ENCODE measurements at regions not wholly inside any gene's neighbourhood (a gene's known extent, or its start where the extent isn't known, plus 50 kb on each side); places are given as distances from the start of the nearest gene placed in this dataset.

DNA sequence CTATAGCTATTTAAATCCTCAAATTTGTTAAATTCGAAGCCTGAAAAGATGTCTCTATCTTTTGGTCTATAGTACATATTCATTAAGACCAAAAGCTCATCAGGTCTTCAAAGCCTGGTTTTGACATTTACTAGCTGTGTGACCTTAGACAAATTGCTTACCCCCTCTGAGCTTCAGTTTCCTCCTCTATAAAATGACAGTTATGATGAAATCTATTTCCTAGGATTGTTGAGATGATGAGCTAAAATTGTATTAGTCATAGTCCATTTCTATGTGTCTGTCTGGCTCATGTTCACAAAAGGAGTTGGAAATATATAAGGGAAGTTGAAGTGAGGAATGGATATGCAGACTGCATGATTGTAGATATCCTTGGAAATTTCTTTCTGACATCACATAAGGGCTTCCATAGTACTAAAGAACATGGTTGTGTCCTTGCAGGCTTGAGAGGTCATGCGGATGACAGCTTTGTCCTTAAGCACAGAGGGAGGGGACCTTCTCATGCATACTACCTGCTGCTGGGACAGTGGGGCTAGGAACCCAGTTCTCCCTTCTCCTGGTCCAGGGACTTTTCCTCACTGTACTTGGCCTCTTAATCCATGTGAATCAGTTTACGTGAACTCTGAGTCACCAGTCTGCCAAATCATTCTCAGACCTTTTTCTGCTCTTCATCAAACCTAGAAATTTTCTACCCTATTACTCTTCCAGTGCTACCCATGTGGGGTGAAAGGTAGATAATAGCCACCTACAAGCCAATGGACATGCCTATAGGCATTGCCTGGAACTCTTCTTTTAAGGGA is 487.5 kb upstream of the SALL1 start:
- TF ChIP-seq, protein P1, sequence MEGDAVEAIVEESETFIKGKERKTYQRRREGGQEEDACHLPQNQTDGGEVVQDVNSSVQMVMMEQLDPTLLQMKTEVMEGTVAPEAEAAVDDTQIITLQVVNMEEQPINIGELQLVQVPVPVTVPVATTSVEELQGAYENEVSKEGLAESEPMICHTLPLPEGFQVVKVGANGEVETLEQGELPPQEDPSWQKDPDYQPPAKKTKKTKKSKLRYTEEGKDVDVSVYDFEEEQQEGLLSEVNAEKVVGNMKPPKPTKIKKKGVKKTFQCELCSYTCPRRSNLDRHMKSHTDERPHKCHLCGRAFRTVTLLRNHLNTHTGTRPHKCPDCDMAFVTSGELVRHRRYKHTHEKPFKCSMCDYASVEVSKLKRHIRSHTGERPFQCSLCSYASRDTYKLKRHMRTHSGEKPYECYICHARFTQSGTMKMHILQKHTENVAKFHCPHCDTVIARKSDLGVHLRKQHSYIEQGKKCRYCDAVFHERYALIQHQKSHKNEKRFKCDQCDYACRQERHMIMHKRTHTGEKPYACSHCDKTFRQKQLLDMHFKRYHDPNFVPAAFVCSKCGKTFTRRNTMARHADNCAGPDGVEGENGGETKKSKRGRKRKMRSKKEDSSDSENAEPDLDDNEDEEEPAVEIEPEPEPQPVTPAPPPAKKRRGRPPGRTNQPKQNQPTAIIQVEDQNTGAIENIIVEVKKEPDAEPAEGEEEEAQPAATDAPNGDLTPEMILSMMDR (IDR thresholded peaks at IDR 0.05; ENCODE audit: low read depth, low read length): no peak
- DNase-seq (ENCODE audit: low read depth in 2 of 2): no peak
- no peak overlapping the region for H3K4me3 ChIP-seq (replicated peaks in 1 of 2; ENCODE audit: low read depth in 2 of 2, low read length in 2 of 2)

DNA sequence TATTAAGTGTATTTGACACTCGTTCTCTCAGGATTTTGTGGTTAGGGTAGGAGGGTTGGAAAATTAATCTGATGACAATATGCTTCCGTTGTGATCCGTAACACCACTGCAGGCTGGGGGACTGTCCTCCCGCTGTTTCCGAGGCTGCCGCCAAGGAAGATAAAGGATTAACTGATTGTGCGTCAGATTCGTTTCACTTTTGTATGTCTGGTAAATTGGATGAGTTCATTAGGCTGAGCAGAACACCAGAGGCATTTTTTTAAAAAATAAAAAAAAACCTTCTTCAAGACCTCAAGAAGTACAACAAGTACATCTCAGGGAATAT is 486.7 kb upstream of the SALL1 start:
- DNase-seq (ENCODE audit: low read depth in 2 of 2): peak in 1 of 2 donors; percentile 20
- TF ChIP-seq, protein P1 (IDR thresholded peaks at IDR 0.05; ENCODE audit: low read depth, low read length): no peak
- no peak overlapping the region for H3K4me3 ChIP-seq (replicated peaks in 1 of 2; ENCODE audit: low read depth in 2 of 2, low read length in 2 of 2)

DNA sequence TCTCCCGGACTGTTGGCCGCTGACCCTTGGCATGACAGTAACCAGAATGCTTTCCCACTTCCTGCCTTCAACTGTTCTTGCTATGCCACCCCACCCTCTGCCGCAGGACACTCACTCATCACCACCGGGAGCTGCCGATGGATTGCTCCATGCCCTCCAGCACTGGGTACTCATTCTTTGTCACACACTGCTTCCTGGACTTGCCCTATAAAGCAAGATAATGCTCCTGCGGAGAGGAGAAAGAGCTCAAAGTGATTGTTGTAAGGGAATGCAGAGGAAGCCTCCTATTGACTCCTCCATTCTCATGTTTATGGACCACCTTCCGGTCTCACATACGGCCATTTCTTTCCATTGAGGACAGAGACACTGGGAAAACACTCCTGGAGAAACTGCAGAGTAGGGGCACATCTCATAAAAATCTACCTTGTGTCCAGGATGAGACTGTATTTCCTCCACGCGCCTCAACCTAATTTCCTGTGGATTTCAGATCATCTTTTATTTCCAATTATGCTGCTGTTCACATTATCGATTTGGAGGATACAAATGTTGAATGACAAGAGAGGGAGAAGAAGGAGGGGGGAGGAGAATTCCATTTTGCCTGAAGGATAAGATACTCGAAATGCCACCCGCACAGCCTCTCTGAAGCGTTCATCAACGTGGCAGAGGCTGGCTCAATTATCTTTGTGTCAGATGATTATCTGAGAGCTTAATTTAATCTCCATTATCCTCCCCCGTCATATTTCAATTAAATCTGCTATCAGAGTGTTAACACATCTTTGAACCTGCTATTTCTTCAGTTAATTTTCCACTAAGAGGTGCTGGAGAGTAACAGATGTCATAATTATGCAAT is 486.1 kb upstream of the SALL1 start:
- DNase-seq (ENCODE audit: low read depth in 2 of 2): peak in 1 of 2 donors; percentile 20
- H3K4me3 ChIP-seq (replicated peaks in 1 of 2; ENCODE audit: low read depth in 2 of 2, low read length in 2 of 2): no peak overlapping the region
- TF ChIP-seq, protein P1 (IDR thresholded peaks at IDR 0.05; ENCODE audit: low read depth, low read length): no peak

DNA sequence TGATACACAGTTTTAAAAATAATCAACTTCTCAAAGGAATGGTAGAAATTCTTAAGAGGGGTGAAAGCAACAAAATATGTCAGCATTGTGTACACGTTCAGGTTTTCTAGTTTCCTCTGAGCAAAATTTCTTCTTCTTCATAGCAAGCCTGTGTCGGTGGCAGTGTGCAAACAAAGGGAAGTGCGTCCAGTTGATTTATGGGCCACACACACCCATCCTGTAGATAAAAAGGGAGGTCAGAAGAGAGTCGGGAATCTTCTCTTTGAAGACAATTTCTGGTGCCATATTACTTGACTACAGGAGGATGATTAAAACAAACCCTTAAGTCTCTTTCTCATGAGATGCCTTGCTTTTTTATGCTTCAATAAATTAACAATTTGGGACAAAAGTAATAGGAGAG is 484.1 kb upstream of the SALL1 start:
- DNase-seq (ENCODE audit: low read depth in 2 of 2): no peak
- H3K4me3 ChIP-seq (replicated peaks in 1 of 2; ENCODE audit: low read depth in 2 of 2, low read length in 2 of 2): no peak overlapping the region
- TF ChIP-seq, protein P1 (IDR thresholded peaks at IDR 0.05; ENCODE audit: low read depth, low read length): no peak

DNA sequence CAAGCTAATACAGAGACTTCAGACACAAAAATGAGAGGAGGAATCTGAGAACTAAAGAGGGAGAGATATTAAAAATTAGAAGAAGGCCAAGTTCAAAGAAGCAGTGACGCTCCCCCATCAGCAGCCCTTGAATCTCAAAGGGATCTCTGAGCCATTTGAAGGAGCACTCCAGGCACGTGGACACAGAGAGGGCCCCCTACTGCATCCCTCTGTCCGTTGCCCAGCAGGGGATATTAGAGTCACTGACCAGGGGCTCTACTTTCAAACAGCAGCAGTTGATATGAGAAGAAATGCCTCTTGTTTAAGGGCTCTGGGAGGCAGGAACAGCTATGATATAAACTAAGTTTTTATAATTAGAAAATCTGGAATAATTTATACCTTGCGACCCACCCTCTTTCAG is 479.0 kb upstream of the SALL1 start:
- TF ChIP-seq, protein P1 (IDR thresholded peaks at IDR 0.05; ENCODE audit: low read depth, low read length): no peak
- no peak for DNase-seq (ENCODE audit: low read depth in 2 of 2)
- no peak overlapping the region for H3K4me3 ChIP-seq (replicated peaks in 1 of 2; ENCODE audit: low read depth in 2 of 2, low read length in 2 of 2)

DNA sequence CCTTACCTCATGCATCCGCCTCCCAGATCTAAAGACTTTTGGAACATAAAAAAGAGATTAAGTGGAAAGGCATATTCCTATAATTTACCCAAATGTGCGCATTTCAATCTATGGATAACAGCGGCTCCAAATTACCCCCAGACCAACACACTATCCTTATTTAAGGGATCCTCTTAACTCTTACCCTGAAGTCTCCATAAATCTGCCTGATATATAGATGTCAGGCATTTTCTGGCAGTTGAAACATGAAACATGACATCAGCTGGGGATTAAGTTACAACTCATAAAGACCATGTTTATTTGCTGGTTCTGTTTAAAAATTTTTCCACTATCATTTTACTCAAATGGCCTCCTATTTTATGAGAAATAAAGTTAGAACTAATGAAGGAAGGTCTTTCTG is 478.5 kb upstream of the SALL1 start:
- no peak for DNase-seq (ENCODE audit: low read depth in 2 of 2)
- H3K4me3 ChIP-seq (replicated peaks in 1 of 2; ENCODE audit: low read depth in 2 of 2, low read length in 2 of 2): no peak overlapping the region
- TF ChIP-seq, protein P1 (IDR thresholded peaks at IDR 0.05; ENCODE audit: low read depth, low read length): no peak

Data from cardiac fibroblast (primary cell).